ENCODE measurements at regions not wholly inside any gene's neighbourhood (a gene's known extent, or its start where the extent isn't known, plus 50 kb on each side); places are given as distances from the start of the nearest gene placed in this dataset.

DNA sequence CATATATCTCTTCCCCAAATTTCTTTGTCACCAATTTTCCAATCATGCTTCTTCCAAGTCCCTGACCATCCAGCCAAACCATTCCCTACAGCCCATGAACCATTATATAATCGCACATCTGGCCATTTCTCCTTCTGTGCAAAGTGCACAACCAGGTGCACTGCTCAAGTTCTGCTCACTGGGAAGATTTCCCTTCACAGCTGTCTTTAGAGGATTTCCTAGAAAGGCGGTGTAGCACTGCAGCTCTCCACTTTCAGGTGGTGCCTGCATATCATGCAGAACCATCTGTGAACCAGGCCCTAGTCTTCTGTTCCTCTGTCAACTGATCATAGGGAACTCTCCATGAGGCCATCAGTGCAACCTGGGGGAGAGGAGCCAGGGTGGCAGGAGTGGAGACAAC is 95.0 kb upstream of the CABCOCO1 start:
- no peaks in the 10 kb centered on the region for H3K27me3 ChIP-seq (replicated peaks; ENCODE audit: insufficient read depth, low read depth, low read length, poor library complexity)
- no peak overlapping the region for H3K27ac ChIP-seq (ENCODE audit: low read depth, low read length, poor library complexity, severe bottlenecking)
- H3K4me3 ChIP-seq (ENCODE audit: low read depth, low read length, poor library complexity, severe bottlenecking), result no peak overlapping the region
- no peaks in the 10 kb centered on the region for H3K4me1 ChIP-seq (ENCODE audit: insufficient read depth, low read length, poor library complexity, severe bottlenecking)
- intact Hi-C loops (cut with micrococcal nuclease; ENCODE audit: unreplicated experiment), result no loop called here
- ChIA-PET CTCF (no interaction called here), POLR2A (ENCODE audit: low non-redundant PET) (no interaction called here)
- no peak for DNase-seq (ENCODE audit: low spot score)
- no peaks in the 10 kb centered on the region for H3K9me3 ChIP-seq (ENCODE audit: low read depth, low read length, poor library complexity, severe bottlenecking)
- no peaks in the 10 kb centered on the region for H3K36me3 ChIP-seq (ENCODE audit: insufficient read depth, low read length, poor library complexity, severe bottlenecking)
- BruUV-seq (replicated peaks), result no TSS peak
- TF ChIP-seq EZH2 (IDR thresholded peaks at IDR 0.05; ENCODE audit: borderline replicate concordance, low read depth, low read length, poor library complexity, severe bottlenecking) (no peak), CTCF (conservative IDR thresholded peaks at IDR 0.05; ENCODE audit: low read depth, low read length) (no peak)

DNA sequence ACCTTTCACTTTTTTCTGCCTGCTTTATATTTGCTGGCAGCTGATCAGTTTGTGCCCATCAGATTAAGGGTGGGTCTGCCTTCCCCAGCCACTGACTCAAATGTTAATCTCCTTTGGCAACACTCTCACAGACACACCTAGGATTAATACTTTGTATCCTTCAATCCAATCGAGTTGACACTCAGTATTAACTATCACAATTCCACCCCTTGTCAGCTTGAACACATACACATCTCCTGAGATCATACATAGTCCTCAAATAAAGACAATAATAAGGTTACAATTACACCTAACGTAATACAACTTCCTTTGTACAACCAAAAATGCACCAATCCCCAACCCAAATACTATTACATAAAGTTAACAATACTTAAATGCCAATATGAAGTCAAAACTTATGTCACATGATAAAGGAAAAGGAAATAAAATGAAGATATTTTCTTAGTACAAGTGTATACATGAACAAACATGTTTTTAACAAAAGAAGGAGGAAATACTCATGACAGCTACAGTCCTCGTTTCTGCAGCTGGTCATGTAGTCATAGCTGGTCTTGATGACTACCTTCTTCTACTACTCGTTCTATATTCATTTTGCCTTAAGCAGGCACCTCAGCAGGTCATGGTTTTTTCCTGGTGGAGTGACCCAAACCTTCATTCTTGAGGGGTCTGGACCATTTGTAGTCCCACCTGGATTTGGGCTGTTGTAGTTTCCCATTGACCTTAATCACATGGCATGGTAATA is 96.7 kb upstream of the CABCOCO1 start:
- no peaks in the 10 kb centered on the region for H3K9me3 ChIP-seq (ENCODE audit: low read depth, low read length, poor library complexity, severe bottlenecking)
- TF ChIP-seq EZH2 (IDR thresholded peaks at IDR 0.05; ENCODE audit: borderline replicate concordance, low read depth, low read length, poor library complexity, severe bottlenecking) (no peak), CTCF (conservative IDR thresholded peaks at IDR 0.05; ENCODE audit: low read depth, low read length) (no peak)
- no peak overlapping the region for H3K4me3 ChIP-seq (ENCODE audit: low read depth, low read length, poor library complexity, severe bottlenecking)
- CTCF ChIA-PET, result no interaction called here
- DNase-seq (ENCODE audit: low spot score), result no peak
- POLR2A ChIA-PET (ENCODE audit: low non-redundant PET), result no interaction called here
- no TSS peak for BruUV-seq (replicated peaks)
- H3K36me3 ChIP-seq (ENCODE audit: insufficient read depth, low read length, poor library complexity, severe bottlenecking), result no peaks in the 10 kb centered on the region
- H3K27me3 ChIP-seq (replicated peaks; ENCODE audit: insufficient read depth, low read depth, low read length, poor library complexity), result no peaks in the 10 kb centered on the region
- H3K27ac ChIP-seq (ENCODE audit: low read depth, low read length, poor library complexity, severe bottlenecking), result no peak overlapping the region
- intact Hi-C loops (cut with micrococcal nuclease; ENCODE audit: unreplicated experiment), result no loop called here
- H3K4me1 ChIP-seq (ENCODE audit: insufficient read depth, low read length, poor library complexity, severe bottlenecking), result no peaks in the 10 kb centered on the region

GRCh38 chr10:61564444-61564843 is 98.3 kb upstream of the CABCOCO1 start:
- CTCF ChIA-PET, result no interaction called here
- Histone ChIP-seq H3K27ac (ENCODE audit: low read depth, low read length, poor library complexity, severe bottlenecking) (no peak overlapping the region), H3K36me3 (ENCODE audit: insufficient read depth, low read length, poor library complexity, severe bottlenecking) (no peaks in the 10 kb centered on the region), H3K27me3 (replicated peaks; ENCODE audit: insufficient read depth, low read depth, low read length, poor library complexity) (no peaks in the 10 kb centered on the region), H3K9me3 (ENCODE audit: low read depth, low read length, poor library complexity, severe bottlenecking) (no peaks in the 10 kb centered on the region), H3K4me3 (ENCODE audit: low read depth, low read length, poor library complexity, severe bottlenecking) (no peak overlapping the region), H3K4me1 (ENCODE audit: insufficient read depth, low read length, poor library complexity, severe bottlenecking) (no peaks in the 10 kb centered on the region)
- POLR2A ChIA-PET (ENCODE audit: low non-redundant PET), result no interaction called here
- DNase-seq (ENCODE audit: low spot score), result no peak
- intact Hi-C loops (cut with micrococcal nuclease; ENCODE audit: unreplicated experiment), result no loop called here
- TF ChIP-seq EZH2 (IDR thresholded peaks at IDR 0.05; ENCODE audit: borderline replicate concordance, low read depth, low read length, poor library complexity, severe bottlenecking) (no peak), CTCF (conservative IDR thresholded peaks at IDR 0.05; ENCODE audit: low read depth, low read length) (no peak)
- BruUV-seq (replicated peaks), result no TSS peak

Measured in A673 (cell line).